ENCODE measurements at regions not wholly inside any gene's neighbourhood (a gene's known extent, or its start where the extent isn't known, plus 50 kb on each side); places are given as distances from the start of the nearest gene placed in this dataset.
A peak's percentile ranks its signal among the peaks of the same experiment; 100 is the strongest.

- Histone ChIP-seq H3K27ac (no peak overlapping the region), H3K4me1 (no peaks in the 10 kb centered on the region), H3K36me3 (no peaks in the 10 kb centered on the region), H3K27me3 (replicated peaks in 1 of 7) (no peaks in the 10 kb centered on the region), H3K4me3 (no peak overlapping the region), H3K9me3 (no peaks in the 10 kb centered on the region)
- TF ChIP-seq POLR2AphosphoS5 (IDR thresholded peaks at IDR 0.05) = no peak
- TF ChIP-seq CTCF (IDR thresholded peaks at IDR 0.05 in 8 of 11, conservative IDR thresholded peaks at IDR 0.05 in 3 of 11) = no peak
- TF ChIP-seq POLR2A (IDR thresholded peaks at IDR 0.05) = no peak
- WGBS, 5 donors = 74 to 87% (median 80%) methylated on average over 8 of the region's 8 CpGs
- intact Hi-C loops (cut with DNase I; ENCODE audit: low total_unique reads) = no loop called here
- no peak for DNase-seq
Measured at GRCh38 chr11:15589070-15589626, 474.4 kb downstream of the INSC start.

DNA sequence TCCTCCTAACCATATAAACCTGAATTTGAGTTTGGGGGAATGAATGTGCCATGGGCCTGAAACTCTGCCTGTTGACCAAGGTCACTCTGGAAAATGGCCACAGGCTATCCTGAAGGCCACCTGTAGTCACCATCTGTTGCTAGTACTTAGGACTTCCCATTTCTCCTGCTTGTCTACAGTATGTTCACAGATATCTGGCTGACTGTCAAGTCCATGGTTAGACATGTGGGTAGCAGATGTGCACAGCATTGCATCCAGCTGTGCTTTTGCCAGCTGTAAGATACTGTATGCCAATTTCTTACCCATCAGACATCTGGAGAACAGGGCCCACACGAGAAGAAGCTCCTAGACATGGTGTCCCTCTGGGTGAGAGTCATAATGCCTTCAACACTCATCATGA lies 475.4 kb downstream of the INSC start:
- no peaks in the 10 kb centered on the region for H3K4me1 ChIP-seq
- H3K36me3 ChIP-seq = no peaks in the 10 kb centered on the region
- H3K9me3 ChIP-seq = no peaks in the 10 kb centered on the region
- no peak for TF ChIP-seq CTCF (IDR thresholded peaks at IDR 0.05 in 8 of 11, conservative IDR thresholded peaks at IDR 0.05 in 3 of 11)
- TF ChIP-seq POLR2A (IDR thresholded peaks at IDR 0.05) = no peak
- no peak for TF ChIP-seq POLR2AphosphoS5 (IDR thresholded peaks at IDR 0.05)
- intact Hi-C loops (cut with DNase I; ENCODE audit: low total_unique reads) = no loop called here
- no peak for DNase-seq
- H3K4me3 ChIP-seq = no peak overlapping the region
- no peaks in the 10 kb centered on the region for H3K27me3 ChIP-seq (replicated peaks in 1 of 7)
- H3K27ac ChIP-seq = no peak overlapping the region
- 54 to 85% (median 65%) methylated on average over 1 of the region's 1 CpG for WGBS, 5 donors

- Histone ChIP-seq H3K9me3 (no peaks in the 10 kb centered on the region), H3K4me1 (no peaks in the 10 kb centered on the region), H3K27me3 (replicated peaks in 1 of 7) (no peaks in the 10 kb centered on the region), H3K36me3 (no peaks in the 10 kb centered on the region), H3K27ac (no peak overlapping the region), H3K4me3 (no peak overlapping the region)
- WGBS, 5 donors = 54 to 77% (median 69%) methylated on average over 5 of the region's 5 CpGs
- DNase-seq = no peak
- intact Hi-C loops (cut with DNase I; ENCODE audit: low total_unique reads) = no loop called here
- TF ChIP-seq POLR2AphosphoS5 (IDR thresholded peaks at IDR 0.05) (peak in 1 of 3 donors; percentile 24), CTCF (IDR thresholded peaks at IDR 0.05 in 8 of 11, conservative IDR thresholded peaks at IDR 0.05 in 3 of 11) (no peak)
Measured at GRCh38 chr11:15591112-15591537, 476.4 kb downstream of the INSC start.

DNA sequence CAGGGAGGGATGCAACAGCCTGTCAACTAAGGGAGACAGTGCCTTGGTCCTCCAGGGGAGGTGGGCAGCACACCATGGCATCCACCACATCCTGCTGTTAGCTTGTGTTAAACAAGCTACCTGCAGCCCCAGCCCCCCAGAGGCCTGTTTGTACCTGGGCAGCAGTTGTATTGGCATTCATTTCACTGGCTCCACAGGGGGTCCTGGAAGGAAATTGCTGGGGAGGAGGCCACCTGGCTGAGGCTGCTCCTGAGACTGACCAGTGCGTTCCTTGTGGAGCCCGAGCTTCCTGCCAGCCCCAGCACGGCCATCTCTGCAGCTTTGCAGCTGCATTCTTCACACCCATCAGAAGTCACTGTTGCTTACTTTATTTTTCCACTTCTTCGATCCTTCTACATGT lies 479.9 kb downstream of the INSC start:
- Histone ChIP-seq H3K4me1 (no peaks in the 10 kb centered on the region), H3K36me3 (no peaks in the 10 kb centered on the region), H3K27ac (no peak overlapping the region), H3K4me3 (no peak overlapping the region), H3K27me3 (replicated peaks in 1 of 7) (no peaks in the 10 kb centered on the region), H3K9me3 (no peaks in the 10 kb centered on the region)
- WGBS, 5 donors = 83 to 95% (median 87%) methylated on average over 4 of the region's 4 CpGs
- no peak for TF ChIP-seq POLR2AphosphoS5 (IDR thresholded peaks at IDR 0.05)
- TF ChIP-seq CTCF (IDR thresholded peaks at IDR 0.05 in 8 of 11, conservative IDR thresholded peaks at IDR 0.05 in 3 of 11) = no peak
- no peak for TF ChIP-seq POLR2A (IDR thresholded peaks at IDR 0.05)
- intact Hi-C loops (cut with DNase I; ENCODE audit: low total_unique reads) = no loop called here
- DNase-seq = no peak
